HEK293T (cell line): ENCODE measurements at regions not wholly inside any gene's neighbourhood (a gene's known extent, or its start where the extent isn't known, plus 50 kb on each side); places are given as distances from the start of the nearest gene placed in this dataset.

Experiments used
- ARNT ChIP-seq: fragments of 450-650 bp; IDR thresholded peaks from 2 replicates; pipeline ENCODE4 v1.6.1; 2017; ENCODE audit warnings: mild to moderate bottlenecking
- BHLHE40 ChIP-seq: fragments of 450-650 bp; IDR thresholded peaks from 2 replicates; pipeline ENCODE4 v1.6.1; 2016; ENCODE audit warnings: mild to moderate bottlenecking, moderate library complexity, borderline replicate concordance
- ELF4 ChIP-seq: fragments of 450-650 bp; IDR thresholded peaks from 2 replicates; pipeline ENCODE4 v1.6.1; 2017; ENCODE audit warnings: antibody characterized with exemption
- FOXM1 ChIP-seq: fragments of 450-650 bp; IDR thresholded peaks from 2 replicates; pipeline ENCODE4 v1.6.1; 2017; ENCODE audit warnings: mild to moderate bottlenecking, borderline replicate concordance
- HDGF ChIP-seq: fragments of 450-650 bp; IDR thresholded peaks from 2 replicates; pipeline ENCODE4 v1.6.1; 2017; ENCODE audit warnings: antibody characterized with exemption, borderline replicate concordance
- L3MBTL2 ChIP-seq: fragments of 450-650 bp; conservative IDR thresholded peaks from 2 replicates; pipeline ENCODE4 v1.6.1; 2016; ENCODE audit warnings: mild to moderate bottlenecking
- NFRKB ChIP-seq: fragments of 450-650 bp; IDR thresholded peaks from 2 replicates; pipeline ENCODE4 v1.6.1; 2016; ENCODE audit warnings: mild to moderate bottlenecking, moderate library complexity
- SP1 ChIP-seq: fragments of 450-650 bp; IDR thresholded peaks from 2 replicates; pipeline ENCODE4 v1.6.1; 2017
- SUZ12 ChIP-seq: fragments of 450-650 bp; IDR thresholded peaks from 2 replicates; pipeline ENCODE4 v1.6.1; 2016; ENCODE audit warnings: mild to moderate bottlenecking
- TARDBP ChIP-seq: fragments of 450-650 bp; IDR thresholded peaks from 2 replicates; pipeline ENCODE4 v1.6.1; 2016
- ZNF384 ChIP-seq: fragments of 450-650 bp; IDR thresholded peaks from 2 replicates; pipeline ENCODE4 v1.6.1; 2016
- TF ChIP-seq, protein P1 (sequence below): fragments of 450-650 bp; IDR thresholded peaks from 2 replicates; pipeline ENCODE4 v1.6.1; 2016

- TF ChIP-seq SP1, result no peak
- TF ChIP-seq ELF4, result no peak
- no peak for TF ChIP-seq BHLHE40
- TF ChIP-seq TARDBP, result no peak
- TF ChIP-seq ZNF384, result no peak
- TF ChIP-seq NFRKB, result no peak
- TF ChIP-seq ARNT, result no peak
- TF ChIP-seq SUZ12, result no peak
- no peak for TF ChIP-seq HDGF
- TF ChIP-seq L3MBTL2, result no peak
- TF ChIP-seq, protein P1, sequence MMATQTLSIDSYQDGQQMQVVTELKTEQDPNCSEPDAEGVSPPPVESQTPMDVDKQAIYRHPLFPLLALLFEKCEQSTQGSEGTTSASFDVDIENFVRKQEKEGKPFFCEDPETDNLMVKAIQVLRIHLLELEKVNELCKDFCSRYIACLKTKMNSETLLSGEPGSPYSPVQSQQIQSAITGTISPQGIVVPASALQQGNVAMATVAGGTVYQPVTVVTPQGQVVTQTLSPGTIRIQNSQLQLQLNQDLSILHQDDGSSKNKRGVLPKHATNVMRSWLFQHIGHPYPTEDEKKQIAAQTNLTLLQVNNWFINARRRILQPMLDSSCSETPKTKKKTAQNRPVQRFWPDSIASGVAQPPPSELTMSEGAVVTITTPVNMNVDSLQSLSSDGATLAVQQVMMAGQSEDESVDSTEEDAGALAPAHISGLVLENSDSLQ, result no peak
- TF ChIP-seq FOXM1, result no peak
Measured at GRCh38 chr2:225104321-225104720, 62.1 kb upstream of the DOCK10 start.
